WERI-Rb-1 (cell line): ENCODE measurements at regions not wholly inside any gene's neighbourhood (a gene's known extent, or its start where the extent isn't known, plus 50 kb on each side); places are given as distances from the start of the nearest gene placed in this dataset.

Experiments
- DNase-seq: peaks from one replicate; pipeline ENCODE4 v3.0.0-alpha.2; 2020
- H3K27ac ChIP-seq: fragments of 250-450 bp; sonication (Bioruptor Pico); 2 replicates; pipeline ENCODE4 v1.5.1; 2020; ENCODE audit warnings: mild to moderate bottlenecking, moderate library complexity
- H3K27me3 ChIP-seq: fragments of 250-450 bp; sonication (Bioruptor Pico); 2 replicates; pipeline ENCODE4 v1.5.1; 2021; ENCODE audit warnings: mild to moderate bottlenecking, low read depth, moderate library complexity; ENCODE audit not compliant: insufficient read depth, severe bottlenecking
- H3K36me3 ChIP-seq: fragments of 250-450 bp; sonication (Bioruptor Pico); 2 replicates; pipeline ENCODE4 v1.5.1; 2020; ENCODE audit warnings: mild to moderate bottlenecking, moderate library complexity
- H3K4me3 ChIP-seq: 2 replicates; pipeline ENCODE4 v1.5.1; 2011; ENCODE audit warnings: low read depth, mild to moderate bottlenecking, control low read depth, low read length
- H3K9me3 ChIP-seq: fragments of 250-450 bp; sonication (Bioruptor Pico); 2 replicates; pipeline ENCODE4 v1.5.1; 2021; ENCODE audit warnings: mild to moderate bottlenecking, moderate library complexity; ENCODE audit not compliant: severe bottlenecking
- CTCF ChIP-seq: IDR thresholded peaks from 2 replicates; pipeline ENCODE4 v1.5.1; 2011; ENCODE audit warnings: low read depth, mild to moderate bottlenecking, control low read depth, inconsistent platforms, low read length

GRCh38 chr7:46864716-46865115, 717.2 kb downstream of the TNS3 start:
- no peak for DNase-seq
- Histone ChIP-seq H3K9me3 (no peaks in the 10 kb centered on the region), H3K4me3 (no peak overlapping the region), H3K27ac (no peak overlapping the region), H3K36me3 (no peaks in the 10 kb centered on the region), H3K27me3 (no peaks in the 10 kb centered on the region)
- no peak for TF ChIP-seq CTCF

GRCh38 chr7:46859963-46860475, 721.9 kb downstream of the TNS3 start:
- DNase-seq: no peak
- no peaks in the 10 kb centered on the region for H3K36me3 ChIP-seq
- no peaks in the 10 kb centered on the region for H3K9me3 ChIP-seq
- no peak for TF ChIP-seq CTCF
- H3K4me3 ChIP-seq: no peak overlapping the region
- H3K27ac ChIP-seq: no peak overlapping the region
- no peaks in the 10 kb centered on the region for H3K27me3 ChIP-seq

DNA sequence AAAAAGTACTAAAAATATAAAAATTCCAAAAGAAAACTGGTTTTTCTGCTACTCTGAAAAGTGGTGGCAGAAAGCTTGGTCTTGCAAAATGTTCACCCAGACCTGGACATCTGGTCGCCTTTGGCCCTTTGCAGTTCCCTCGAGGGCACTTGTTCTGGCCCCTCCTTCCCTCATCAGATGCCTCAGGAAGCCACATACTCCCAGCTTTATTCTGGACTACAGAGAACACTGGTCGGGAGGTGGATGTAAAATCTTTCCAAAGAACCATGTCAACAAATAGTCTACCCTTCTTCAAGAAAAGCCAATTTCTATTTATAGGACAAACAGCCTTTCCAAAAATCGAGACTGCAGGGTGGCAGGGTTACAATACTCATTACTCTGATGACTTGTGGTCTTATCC, 726.1 kb downstream of the TNS3 start:
- H3K4me3 ChIP-seq: no peak overlapping the region

GRCh38 chr7:46854958-46855473, 726.9 kb downstream of the TNS3 start:
- H3K4me3 ChIP-seq: no peak overlapping the region
- H3K27ac ChIP-seq: no peak overlapping the region
- no peaks in the 10 kb centered on the region for H3K36me3 ChIP-seq
- no peaks in the 10 kb centered on the region for H3K9me3 ChIP-seq
- peak; percentile 30 for DNase-seq
- TF ChIP-seq CTCF: no peak
- no peaks in the 10 kb centered on the region for H3K27me3 ChIP-seq

More for the DNA sequence above, 726.1 kb downstream of the TNS3 start:
- Histone ChIP-seq H3K27me3 (no peaks in the 10 kb centered on the region), H3K9me3 (no peaks in the 10 kb centered on the region), H3K27ac (no peak overlapping the region), H3K36me3 (no peaks in the 10 kb centered on the region)
- TF ChIP-seq CTCF: no peak
- no peak for DNase-seq

DNA sequence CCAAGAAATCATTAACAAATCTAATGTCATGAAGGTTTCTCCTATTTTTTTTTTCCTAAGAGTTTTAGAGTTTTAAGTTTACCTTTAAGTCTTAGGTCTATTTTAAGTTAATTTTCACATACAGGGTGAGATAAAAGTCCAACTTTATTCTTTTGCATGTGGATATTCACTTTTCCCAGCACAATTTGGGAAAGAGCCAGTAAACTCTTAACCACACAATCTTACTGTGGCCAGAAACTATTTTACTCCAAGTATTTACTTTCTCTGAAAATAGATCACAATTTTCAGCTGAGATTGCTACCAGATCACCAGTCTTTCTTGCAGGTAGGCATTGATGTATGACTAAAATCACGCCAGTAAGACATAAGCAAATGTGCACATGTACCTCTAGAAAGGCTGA, 728.5 kb downstream of the TNS3 start:
- Histone ChIP-seq H3K9me3 (no peaks in the 10 kb centered on the region), H3K36me3 (no peaks in the 10 kb centered on the region), H3K4me3 (no peak overlapping the region), H3K27ac (no peak overlapping the region), H3K27me3 (no peaks in the 10 kb centered on the region)
- no peak for DNase-seq
- no peak for TF ChIP-seq CTCF

GRCh38 chr7:46852795-46853194, 729.1 kb downstream of the TNS3 start:
- DNase-seq: no peak
- TF ChIP-seq CTCF: no peak
- Histone ChIP-seq H3K9me3 (no peaks in the 10 kb centered on the region), H3K4me3 (no peak overlapping the region), H3K36me3 (no peaks in the 10 kb centered on the region), H3K27me3 (no peaks in the 10 kb centered on the region), H3K27ac (no peak overlapping the region)
